Central memory CD8-positive, alpha-beta T cell (primary cell): ENCODE measurements at regions not wholly inside any gene's neighbourhood (a gene's known extent, or its start where the extent isn't known, plus 50 kb on each side); places are given as distances from the start of the nearest gene placed in this dataset.

Experiments used
- ATAC-seq: fragments of 150-1000 bp; cut with Tn5 transposase; replicated peaks from 2 replicates; pipeline ENCODE4 v1.10.0; 2022; ENCODE audit warnings: mild to moderate bottlenecking, moderate FRiP score, moderate number of reproducible peaks; ENCODE audit not compliant: poor library complexity, severe bottlenecking; ENCODE audit errors: extremely low read depth
- DNase-seq, 2 donors: peaks; one replicate each; pipeline ENCODE4 v3.0.0; 2021; ENCODE audit warnings: low spot score in 2 of 2
- H3K27ac Mint-ChIP-seq: one replicate; pipeline ENCODE4 v1.8.0; 2022; ENCODE audit warnings: low read depth, mild to moderate bottlenecking, moderate library complexity, mixed read lengths
- H3K27me3 Mint-ChIP-seq: one replicate; pipeline ENCODE4 v1.8.0; 2022; ENCODE audit warnings: mixed read lengths
- H3K36me3 Mint-ChIP-seq: one replicate; pipeline ENCODE4 v1.8.0; 2022; ENCODE audit warnings: mild to moderate bottlenecking, moderate library complexity, mixed read lengths; ENCODE audit not compliant: insufficient read depth
- H3K4me1 Mint-ChIP-seq: one replicate; pipeline ENCODE4 v1.8.0; 2022; ENCODE audit warnings: mixed read lengths
- H3K4me3 Mint-ChIP-seq: one replicate; pipeline ENCODE4 v1.8.0; 2022; ENCODE audit warnings: mild to moderate bottlenecking, moderate library complexity, mixed read lengths
- H3K9me3 Mint-ChIP-seq: one replicate; pipeline ENCODE4 v1.8.0; 2022; ENCODE audit warnings: mixed read lengths

DNA sequence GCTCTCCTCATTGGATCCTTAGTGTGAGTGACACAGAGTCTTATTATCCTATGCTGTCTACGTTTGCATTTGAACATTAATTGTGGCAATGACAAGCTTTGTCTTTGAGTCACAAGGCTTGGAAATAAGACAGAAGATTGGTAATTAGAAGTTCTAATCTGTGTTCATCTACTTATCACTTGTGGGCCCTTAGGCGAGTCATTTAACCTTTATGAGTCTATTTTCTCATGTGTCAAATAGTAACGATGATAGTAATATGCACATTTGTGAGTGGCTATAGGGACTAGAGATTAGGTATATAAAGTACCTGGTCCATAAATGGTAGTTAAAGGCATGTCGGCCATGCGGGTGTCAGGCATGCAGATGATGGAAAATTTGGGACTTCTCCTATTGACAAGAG lies 105.6 kb upstream of the NABP1 start:
- H3K4me3 Mint-ChIP-seq, result no peak overlapping the region
- ATAC-seq, result no peak
- no peak for DNase-seq
- no peak overlapping the region for H3K27ac Mint-ChIP-seq
- peaks cover 3% of the 10 kb centered on the region for H3K36me3 Mint-ChIP-seq
- no peaks in the 10 kb centered on the region for H3K9me3 Mint-ChIP-seq
- H3K4me1 Mint-ChIP-seq, result peaks cover 18% of the 10 kb centered on the region
- H3K27me3 Mint-ChIP-seq, result peaks cover 79% of the 10 kb centered on the region

GRCh38 chr2:191573216-191573615 lies 104.7 kb upstream of the NABP1 start:
- ATAC-seq, result no peak
- peaks cover 18% of the 10 kb centered on the region for H3K4me1 Mint-ChIP-seq
- H3K27ac Mint-ChIP-seq, result no peak overlapping the region
- H3K9me3 Mint-ChIP-seq, result no peaks in the 10 kb centered on the region
- DNase-seq, result no peak
- peaks cover 71% of the 10 kb centered on the region for H3K27me3 Mint-ChIP-seq
- no peak overlapping the region for H3K4me3 Mint-ChIP-seq
- H3K36me3 Mint-ChIP-seq, result peaks cover 3% of the 10 kb centered on the region

- H3K4me1 Mint-ChIP-seq, result peaks cover 18% of the 10 kb centered on the region
Observed at GRCh38 chr2:191574232-191574631, 103.7 kb upstream of the NABP1 start.

DNA sequence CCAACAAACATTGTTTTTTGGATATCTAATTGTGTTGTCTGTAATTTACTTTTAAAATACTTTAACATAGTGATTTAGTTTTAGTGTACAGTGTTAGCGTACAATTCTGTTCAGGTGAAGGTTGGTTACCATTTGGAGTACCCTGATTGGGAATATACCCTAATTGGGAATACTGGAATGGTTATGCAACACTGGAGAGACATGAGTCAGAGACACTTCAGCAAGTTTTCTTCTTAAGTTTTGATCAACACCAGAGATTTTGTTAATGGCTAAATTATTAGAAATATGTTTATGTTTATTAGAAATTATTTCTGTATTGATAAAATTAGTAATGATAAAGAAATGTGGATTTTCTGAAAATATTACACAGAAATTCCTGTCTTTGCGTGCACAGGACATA lies 100.3 kb upstream of the NABP1 start:
- H3K36me3 Mint-ChIP-seq, result no peaks in the 10 kb centered on the region
- no peaks in the 10 kb centered on the region for H3K4me1 Mint-ChIP-seq
- DNase-seq, result no peak
- H3K27me3 Mint-ChIP-seq, result peaks cover 58% of the 10 kb centered on the region
- H3K4me3 Mint-ChIP-seq, result no peak overlapping the region
- no peaks in the 10 kb centered on the region for H3K9me3 Mint-ChIP-seq
- no peak for ATAC-seq
- H3K27ac Mint-ChIP-seq, result no peak overlapping the region

More at GRCh38 chr2:191574232-191574631, 103.7 kb upstream of the NABP1 start:
- Mint-ChIP-seq H3K9me3 (no peaks in the 10 kb centered on the region), H3K4me3 (no peak overlapping the region), H3K27me3 (peaks cover 70% of the 10 kb centered on the region), H3K36me3 (peaks cover 3% of the 10 kb centered on the region), H3K27ac (no peak overlapping the region)
- ATAC-seq (no peak), DNase-seq (no peak)

- no peak overlapping the region for H3K27ac Mint-ChIP-seq
- ATAC-seq, result no peak
- H3K27me3 Mint-ChIP-seq, result peaks cover 58% of the 10 kb centered on the region
- H3K9me3 Mint-ChIP-seq, result no peaks in the 10 kb centered on the region
- no peak for DNase-seq
- no peaks in the 10 kb centered on the region for H3K36me3 Mint-ChIP-seq
- H3K4me1 Mint-ChIP-seq, result no peaks in the 10 kb centered on the region
- no peak overlapping the region for H3K4me3 Mint-ChIP-seq
Observed at GRCh38 chr2:191578031-191578430, 99.9 kb upstream of the NABP1 start.

DNA sequence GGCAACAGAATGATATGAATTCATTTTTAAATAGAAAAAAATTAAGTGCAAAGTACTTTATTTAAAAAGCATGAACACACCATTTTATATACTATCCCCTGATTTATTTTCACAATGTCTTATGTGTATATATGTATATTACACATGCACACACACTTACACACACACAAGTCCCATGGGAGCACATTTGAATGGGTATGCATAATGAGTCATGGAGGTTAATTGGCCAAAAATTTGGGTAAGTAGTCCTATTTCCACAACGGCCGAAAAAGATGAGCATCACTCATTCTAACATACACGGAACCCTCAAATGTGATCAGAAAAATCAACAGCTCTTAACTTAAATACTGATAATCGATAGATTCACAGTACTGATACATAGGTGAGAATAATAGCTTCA lies 97.4 kb upstream of the NABP1 start:
- Mint-ChIP-seq H3K4me3 (no peak overlapping the region), H3K27ac (no peak overlapping the region), H3K9me3 (no peaks in the 10 kb centered on the region), H3K4me1 (no peaks in the 10 kb centered on the region), H3K36me3 (no peaks in the 10 kb centered on the region), H3K27me3 (peaks cover 55% of the 10 kb centered on the region)
- DNase-seq (no peak), ATAC-seq (no peak)

- no peaks in the 10 kb centered on the region for H3K9me3 Mint-ChIP-seq
- no peak overlapping the region for H3K4me3 Mint-ChIP-seq
- H3K4me1 Mint-ChIP-seq, result no peaks in the 10 kb centered on the region
- ATAC-seq (no peak), DNase-seq (no peak)
- H3K27ac Mint-ChIP-seq, result no peak overlapping the region
- H3K27me3 Mint-ChIP-seq, result peaks cover 52% of the 10 kb centered on the region
- no peaks in the 10 kb centered on the region for H3K36me3 Mint-ChIP-seq
Observed at GRCh38 chr2:191581003-191581402, 96.9 kb upstream of the NABP1 start.

DNA sequence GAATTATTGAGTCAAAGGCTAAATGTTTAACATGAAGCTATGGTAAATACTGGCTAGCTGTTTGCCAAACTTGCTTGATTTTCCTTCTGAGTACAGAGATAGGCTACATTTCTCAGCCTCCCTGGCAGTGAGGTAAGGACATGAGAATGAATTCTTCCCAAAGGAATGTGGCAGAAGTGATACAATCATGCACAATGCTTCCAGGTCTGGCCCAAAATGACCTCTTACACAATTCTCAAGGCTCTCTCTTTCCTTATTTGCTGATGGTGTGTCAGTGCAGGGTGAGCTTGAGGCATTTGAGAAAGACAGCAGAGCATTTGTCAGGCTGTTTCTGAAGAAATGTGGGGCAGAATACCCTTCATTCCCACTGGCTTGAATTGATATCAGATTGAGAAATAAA lies 95.6 kb upstream of the NABP1 start:
- no peak for ATAC-seq
- DNase-seq, result no peak
- no peak overlapping the region for H3K27ac Mint-ChIP-seq
- no peak overlapping the region for H3K4me3 Mint-ChIP-seq
- peaks cover 49% of the 10 kb centered on the region for H3K27me3 Mint-ChIP-seq
- H3K9me3 Mint-ChIP-seq, result no peaks in the 10 kb centered on the region
- H3K36me3 Mint-ChIP-seq, result no peaks in the 10 kb centered on the region
- H3K4me1 Mint-ChIP-seq, result no peaks in the 10 kb centered on the region

DNA sequence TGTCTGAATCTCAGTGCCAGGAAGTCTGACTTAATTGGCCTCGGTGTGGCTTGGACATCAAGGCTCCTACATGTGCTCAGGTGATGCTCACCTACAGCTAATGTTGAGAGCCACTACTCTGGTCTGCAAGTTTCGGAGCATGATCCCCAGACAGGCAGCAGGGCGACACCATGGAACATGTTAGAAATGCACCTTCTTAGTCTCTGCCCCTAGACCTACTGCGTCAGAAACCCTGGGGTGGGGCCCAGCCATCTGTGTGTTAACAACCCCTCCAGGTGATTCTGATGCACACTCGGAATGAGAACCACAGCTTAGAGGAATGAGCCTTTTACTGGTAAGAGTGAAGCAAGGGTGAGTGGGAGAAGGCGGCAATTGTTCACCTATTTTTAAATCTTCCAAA lies 86.9 kb upstream of the NABP1 start:
- no peak for ATAC-seq
- Mint-ChIP-seq H3K4me1 (no peaks in the 10 kb centered on the region), H3K27ac (no peak overlapping the region), H3K27me3 (no peaks in the 10 kb centered on the region), H3K4me3 (no peak overlapping the region), H3K36me3 (no peaks in the 10 kb centered on the region), H3K9me3 (no peaks in the 10 kb centered on the region)
- no peak for DNase-seq

DNA sequence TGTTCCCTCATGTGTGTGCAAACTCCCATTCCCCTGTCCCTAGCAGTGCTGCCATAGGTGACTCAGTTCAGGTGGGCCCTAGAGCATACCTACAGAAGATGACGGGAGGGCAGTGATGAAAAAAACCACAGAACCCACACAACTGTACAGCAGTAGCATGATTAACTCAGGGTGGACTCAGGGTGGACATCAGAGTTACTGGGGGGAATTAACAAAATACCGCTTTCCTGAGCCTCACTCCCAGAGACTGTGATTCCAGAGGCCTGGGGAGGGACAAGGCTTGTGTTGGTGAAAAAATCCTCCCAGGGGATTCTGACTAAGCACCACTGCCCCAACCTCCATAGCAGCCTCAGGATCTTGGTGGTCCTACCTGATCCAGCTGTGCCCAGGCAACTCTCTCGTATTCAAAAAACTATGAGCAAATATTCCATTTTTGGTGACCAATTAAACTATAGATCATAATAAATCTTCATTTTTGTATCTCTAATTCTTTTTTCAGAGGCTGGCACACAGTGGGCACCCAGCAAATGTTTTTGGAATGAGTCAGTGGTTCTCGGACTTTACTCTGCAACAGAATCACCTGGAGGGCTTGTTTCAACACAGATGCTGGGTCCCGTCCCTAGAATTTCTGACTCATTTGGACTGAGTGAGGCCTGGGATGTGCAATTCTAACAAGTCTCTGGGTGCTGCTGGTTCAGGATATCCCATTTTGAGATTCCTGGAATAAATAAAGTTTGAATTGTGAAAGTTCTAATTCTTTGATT lies 84.1 kb upstream of the NABP1 start:
- Mint-ChIP-seq H3K27ac (no peak overlapping the region), H3K4me1 (no peaks in the 10 kb centered on the region), H3K36me3 (no peaks in the 10 kb centered on the region), H3K27me3 (no peaks in the 10 kb centered on the region), H3K4me3 (no peak overlapping the region), H3K9me3 (no peaks in the 10 kb centered on the region)
- DNase-seq (no peak), ATAC-seq (no peak)

DNA sequence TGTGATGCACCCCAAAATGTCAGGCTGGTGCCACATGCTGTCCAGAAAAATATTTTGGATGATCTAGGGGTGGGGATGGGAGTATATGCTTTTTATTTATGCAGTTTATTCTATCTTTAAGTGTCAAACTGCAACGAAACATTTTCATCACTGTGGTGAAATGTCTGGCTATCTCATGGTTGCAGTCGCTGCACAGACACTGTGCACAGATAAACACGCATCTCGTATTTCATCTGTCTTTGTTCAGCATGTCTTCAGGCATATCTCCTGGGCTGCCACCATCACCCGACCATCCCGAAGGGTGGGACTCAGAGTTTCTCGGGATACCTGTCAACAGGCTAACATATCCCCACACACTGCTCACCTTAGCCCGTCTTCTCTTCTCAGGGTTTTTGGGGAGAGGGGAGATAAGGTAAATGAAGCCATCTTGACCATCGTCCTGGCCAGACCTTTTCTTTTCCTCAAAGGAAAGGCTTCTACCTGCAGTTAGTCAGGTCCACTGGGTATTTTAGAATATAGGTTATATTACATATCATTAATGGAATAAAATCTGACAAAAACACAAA lies 80.7 kb upstream of the NABP1 start:
- no peak for ATAC-seq
- Mint-ChIP-seq H3K4me1 (no peaks in the 10 kb centered on the region), H3K27me3 (peaks cover 13% of the 10 kb centered on the region), H3K9me3 (no peaks in the 10 kb centered on the region), H3K36me3 (no peaks in the 10 kb centered on the region), H3K4me3 (no peak overlapping the region), H3K27ac (no peak overlapping the region)
- no peak for DNase-seq

DNA sequence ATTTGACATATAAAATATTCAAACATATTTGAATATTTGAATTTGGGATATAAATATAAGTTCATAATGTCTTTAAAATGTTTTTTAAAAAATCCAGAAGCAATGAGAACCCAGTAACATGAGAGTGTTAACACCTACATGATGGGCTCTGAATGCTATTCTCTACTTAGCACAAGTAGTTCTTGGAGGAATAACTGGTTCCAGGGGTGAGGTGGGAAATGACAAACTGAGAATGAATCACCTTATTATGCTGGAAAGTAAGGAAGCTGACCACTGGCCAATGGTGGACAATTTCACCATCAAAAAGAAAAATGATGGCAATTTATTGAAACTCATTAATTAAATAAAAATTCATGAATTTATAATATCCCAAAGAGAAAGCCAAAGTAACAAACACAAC lies 79.6 kb upstream of the NABP1 start:
- ATAC-seq (no peak), DNase-seq (no peak)
- no peaks in the 10 kb centered on the region for H3K9me3 Mint-ChIP-seq
- peaks cover 13% of the 10 kb centered on the region for H3K27me3 Mint-ChIP-seq
- no peak overlapping the region for H3K4me3 Mint-ChIP-seq
- no peak overlapping the region for H3K27ac Mint-ChIP-seq
- H3K4me1 Mint-ChIP-seq, result no peaks in the 10 kb centered on the region
- H3K36me3 Mint-ChIP-seq, result no peaks in the 10 kb centered on the region

GRCh38 chr2:191601060-191601459 lies 76.9 kb upstream of the NABP1 start:
- no peaks in the 10 kb centered on the region for H3K36me3 Mint-ChIP-seq
- peaks cover 18% of the 10 kb centered on the region for H3K27me3 Mint-ChIP-seq
- H3K4me3 Mint-ChIP-seq, result no peak overlapping the region
- H3K4me1 Mint-ChIP-seq, result no peaks in the 10 kb centered on the region
- H3K27ac Mint-ChIP-seq, result no peak overlapping the region
- DNase-seq (no peak), ATAC-seq (no peak)
- H3K9me3 Mint-ChIP-seq, result no peaks in the 10 kb centered on the region
